Lung (tissue), 11 donors: ENCODE measurements at regions not wholly inside any gene's neighbourhood (a gene's known extent, or its start where the extent isn't known, plus 50 kb on each side); places are given as distances from the start of the nearest gene placed in this dataset.

ENCODE experiments used
- ATAC-seq: fragments of 200-7000 bp; cut with Tn5 transposase; one replicate; pipeline ENCODE4 v1.9.1; 2020; ENCODE audit warnings: moderate number of reproducible peaks; ENCODE audit not compliant: insufficient read depth, low FRiP score
- DNase-seq, 3 donors: peaks; one replicate each; pipeline ENCODE4 v3.0.0-alpha.2; 2013 to 2017
- H3K27ac ChIP-seq, 2 donors: one replicate each; pipeline ENCODE4 v1.5.1; 2013; ENCODE audit warnings: mild to moderate bottlenecking in 2 of 2, moderate library complexity in 2 of 2, control low read depth in 1 of 2, inconsistent platforms in 1 of 2, low read depth in 1 of 2, low read length in 1 of 2
- H3K27me3 ChIP-seq, 3 donors: one replicate each; pipeline ENCODE4 v1.5.1; 2013; ENCODE audit warnings: low read length in 2 of 3; ENCODE audit not compliant: control insufficient read depth in 3 of 3, insufficient read depth in 3 of 3
- H3K36me3 ChIP-seq, 4 donors: one replicate each; pipeline ENCODE4 v1.5.1; 2013; ENCODE audit warnings: low read length in 4 of 4, mild to moderate bottlenecking in 1 of 4, moderate library complexity in 1 of 4; ENCODE audit not compliant: control insufficient read depth in 4 of 4, insufficient read depth in 4 of 4
- H3K4me1 ChIP-seq, 5 donors: one replicate each; pipeline ENCODE4 v1.5.1; 2013; ENCODE audit warnings: low read length in 5 of 5, mild to moderate bottlenecking in 2 of 5, moderate library complexity in 1 of 5; ENCODE audit not compliant: control insufficient read depth in 5 of 5, insufficient read depth in 5 of 5
- H3K4me3 ChIP-seq: one replicate; pipeline ENCODE4 v1.5.1; 2013; ENCODE audit warnings: mild to moderate bottlenecking, control low read depth, moderate library complexity
- H3K9ac ChIP-seq, 2 donors: one replicate each; pipeline ENCODE4 v1.5.1; 2013; ENCODE audit warnings: low read length in 2 of 2, control low read depth in 1 of 2; ENCODE audit not compliant: insufficient read depth in 1 of 2
- H3K9me3 ChIP-seq, 4 donors: one replicate each; pipeline ENCODE4 v1.5.1; 2013; ENCODE audit warnings: low read length in 3 of 4, mild to moderate bottlenecking in 1 of 4, moderate library complexity in 1 of 4; ENCODE audit not compliant: control insufficient read depth in 4 of 4, insufficient read depth in 3 of 4
- WGBS, 2 donors: extraction: QIAGEN DNeasy Blood & Tissue Kit; methylation state at CpG; one replicate each; pipeline ENCODE4 v1.1.7; 2013; 5-methylcytosine and 5-hydroxymethylcytosine counted together
- TF ChIP-seq, protein P1 (sequence below): IDR thresholded peaks from 2 replicates; pipeline ENCODE4 v1.5.1; 2012; ENCODE audit warnings: mild to moderate bottlenecking; ENCODE audit errors: control extremely low read depth, extremely low read depth
- donor health status: control.
- donor health status: control.
- donor health status: Bipolar disorder and iron deficiency.
- donor health status: healthy.
- donor health status: DM: yes; HTN: yes; CAD: no.

GRCh38 chr15:100735129-100736053, 133.0 kb downstream of the ASB7 start:
- no peak overlapping the region for H3K27ac ChIP-seq
- no peaks in the 10 kb centered on the region for H3K27me3 ChIP-seq
- TF ChIP-seq, protein P1, sequence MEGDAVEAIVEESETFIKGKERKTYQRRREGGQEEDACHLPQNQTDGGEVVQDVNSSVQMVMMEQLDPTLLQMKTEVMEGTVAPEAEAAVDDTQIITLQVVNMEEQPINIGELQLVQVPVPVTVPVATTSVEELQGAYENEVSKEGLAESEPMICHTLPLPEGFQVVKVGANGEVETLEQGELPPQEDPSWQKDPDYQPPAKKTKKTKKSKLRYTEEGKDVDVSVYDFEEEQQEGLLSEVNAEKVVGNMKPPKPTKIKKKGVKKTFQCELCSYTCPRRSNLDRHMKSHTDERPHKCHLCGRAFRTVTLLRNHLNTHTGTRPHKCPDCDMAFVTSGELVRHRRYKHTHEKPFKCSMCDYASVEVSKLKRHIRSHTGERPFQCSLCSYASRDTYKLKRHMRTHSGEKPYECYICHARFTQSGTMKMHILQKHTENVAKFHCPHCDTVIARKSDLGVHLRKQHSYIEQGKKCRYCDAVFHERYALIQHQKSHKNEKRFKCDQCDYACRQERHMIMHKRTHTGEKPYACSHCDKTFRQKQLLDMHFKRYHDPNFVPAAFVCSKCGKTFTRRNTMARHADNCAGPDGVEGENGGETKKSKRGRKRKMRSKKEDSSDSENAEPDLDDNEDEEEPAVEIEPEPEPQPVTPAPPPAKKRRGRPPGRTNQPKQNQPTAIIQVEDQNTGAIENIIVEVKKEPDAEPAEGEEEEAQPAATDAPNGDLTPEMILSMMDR, result no peak
- peak in 2 of 3 donors; percentile 40 to 61 for DNase-seq
- whole genome bisulfite sequencing, 2 donors, result 90 to 92% methylated on average over 12 of the region's 12 CpGs
- no peaks in the 10 kb centered on the region for H3K36me3 ChIP-seq
- no peaks in the 10 kb centered on the region for H3K9me3 ChIP-seq
- no peak overlapping the region for H3K4me3 ChIP-seq
- no peak overlapping the region for H3K9ac ChIP-seq
- ATAC-seq, result no peak
- H3K4me1 ChIP-seq, result peaks cover 0 to 21% (median 4%) of the 10 kb centered on the region in 5 donors

GRCh38 chr15:100737214-100737613, 134.8 kb downstream of the ASB7 start:
- H3K9ac ChIP-seq, result no peak overlapping the region
- TF ChIP-seq, protein P1, result no peak
- peaks cover 0 to 28% (median 4%) of the 10 kb centered on the region in 5 donors for H3K4me1 ChIP-seq
- no peak for DNase-seq
- H3K4me3 ChIP-seq, result no peak overlapping the region
- no peaks in the 10 kb centered on the region for H3K27me3 ChIP-seq
- no peak for ATAC-seq
- no peaks in the 10 kb centered on the region for H3K36me3 ChIP-seq
- WGBS, 2 donors, result 95 to 97% methylated on average over 12 of the region's 12 CpGs
- no peaks in the 10 kb centered on the region for H3K9me3 ChIP-seq
- H3K27ac ChIP-seq, result no peak overlapping the region

DNA sequence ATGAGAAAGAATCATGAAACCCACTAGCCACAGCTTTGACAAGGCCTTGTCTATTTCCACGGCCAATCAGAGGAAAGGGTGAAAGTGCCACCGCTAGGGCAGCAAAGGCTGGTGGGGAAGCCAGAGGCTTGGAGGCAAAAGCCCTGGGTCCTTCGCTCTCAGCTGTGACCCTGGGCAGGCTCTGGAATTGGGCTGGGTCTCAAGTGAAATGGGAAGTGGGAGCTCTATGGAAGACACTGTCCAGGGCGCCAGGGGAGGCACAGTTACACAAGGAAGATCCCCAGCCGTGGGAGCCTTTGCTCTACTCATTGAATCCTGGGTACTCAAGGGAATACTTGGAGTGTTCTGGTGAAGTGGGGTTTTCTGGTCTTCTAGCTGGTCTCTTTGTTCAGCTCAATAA, 136.2 kb downstream of the ASB7 start:
- no peaks in the 10 kb centered on the region for H3K9me3 ChIP-seq
- TF ChIP-seq, protein P1, result no peak
- H3K9ac ChIP-seq, result no peak overlapping the region
- DNase-seq, result no peak
- no peak overlapping the region for H3K4me3 ChIP-seq
- H3K27ac ChIP-seq, result no peak overlapping the region
- H3K4me1 ChIP-seq, result peaks cover 0 to 25% (median 0%) of the 10 kb centered on the region in 5 donors
- ATAC-seq, result no peak
- H3K27me3 ChIP-seq, result no peaks in the 10 kb centered on the region
- WGBS, 2 donors, result 74 to 94% methylated on average over 5 of the region's 5 CpGs
- no peaks in the 10 kb centered on the region for H3K36me3 ChIP-seq
